ENCODE measurements at regions not wholly inside any gene's neighbourhood (a gene's known extent, or its start where the extent isn't known, plus 50 kb on each side); places are given as distances from the start of the nearest gene placed in this dataset.
"Not testable (repeated sequence)": the region's sequence is repeated elsewhere in the genome, so short reads cannot be mapped to it uniquely, and the experiment has no call there.

DNA sequence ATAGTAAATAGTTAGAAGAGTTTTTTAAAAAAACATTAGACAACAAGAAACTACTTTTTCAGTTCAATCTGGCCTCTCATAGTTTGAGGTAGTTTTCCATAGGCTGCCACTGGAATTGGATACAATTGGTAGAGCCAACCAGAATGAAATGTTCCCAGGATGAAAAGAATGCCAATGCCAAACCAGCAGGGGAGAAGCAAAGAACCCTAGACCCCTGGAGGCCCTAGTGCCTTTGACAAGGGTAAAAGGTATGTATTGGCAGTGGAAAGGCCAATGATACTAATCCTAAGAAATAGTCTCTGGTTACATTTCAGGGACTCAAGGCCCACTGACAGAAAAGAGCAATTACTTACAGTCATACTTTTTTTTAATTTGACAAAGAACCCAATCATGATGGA, 77.4 kb upstream of the SEM1 start:
- H3K36me3 ChIP-seq (ENCODE audit: control insufficient read depth in 2 of 2, insufficient read depth in 2 of 2, low read length in 1 of 2): no peaks in the 10 kb centered on the region
- no peak overlapping the region for H3K27ac ChIP-seq (ENCODE audit: low read depth in 2 of 2, low read length in 1 of 2)
- H3K4me3 ChIP-seq (ENCODE audit: low read depth in 1 of 2, low read length in 2 of 2): no peak overlapping the region

GRCh38 chr7:96789914-96790313, 80.3 kb upstream of the SEM1 start:
- no peaks in the 10 kb centered on the region for H3K9me3 ChIP-seq (ENCODE audit: control insufficient read depth in 2 of 2, insufficient read depth in 1 of 2, low read depth in 1 of 2, low read length in 1 of 2)
- peaks cover 0 to 2% of the 10 kb centered on the region in 2 donors for H3K27me3 ChIP-seq (ENCODE audit: control insufficient read depth in 1 of 2, insufficient read depth in 2 of 2, low read length in 2 of 2)
- no peak overlapping the region for H3K4me3 ChIP-seq (ENCODE audit: low read depth in 1 of 2, low read length in 2 of 2)
- peaks cover 0 to 3% of the 10 kb centered on the region in 2 donors for H3K4me1 ChIP-seq (ENCODE audit: control insufficient read depth in 2 of 2, insufficient read depth in 2 of 2, low read length in 1 of 2)
- H3K36me3 ChIP-seq (ENCODE audit: control insufficient read depth in 2 of 2, insufficient read depth in 2 of 2, low read length in 1 of 2): no peaks in the 10 kb centered on the region
- no peak overlapping the region for H3K27ac ChIP-seq (ENCODE audit: low read depth in 2 of 2, low read length in 1 of 2)

More for the DNA sequence above, 77.4 kb upstream of the SEM1 start:
- Histone ChIP-seq H3K27me3 (ENCODE audit: control insufficient read depth in 1 of 2, insufficient read depth in 2 of 2, low read length in 2 of 2) (peaks cover 0 to 2% of the 10 kb centered on the region in 2 donors), H3K4me1 (ENCODE audit: control insufficient read depth in 2 of 2, insufficient read depth in 2 of 2, low read length in 1 of 2) (peaks cover 0 to 3% of the 10 kb centered on the region in 2 donors), H3K9me3 (ENCODE audit: control insufficient read depth in 2 of 2, insufficient read depth in 1 of 2, low read depth in 1 of 2, low read length in 1 of 2) (no peaks in the 10 kb centered on the region)

- WGBS, 2 donors: 77 to 80% methylated on average over 2 of the region's 2 CpGs
- Histone ChIP-seq H3K36me3 (ENCODE audit: control insufficient read depth in 2 of 2, insufficient read depth in 2 of 2, low read length in 1 of 2) (no peaks in the 10 kb centered on the region), H3K9me3 (ENCODE audit: control insufficient read depth in 2 of 2, insufficient read depth in 1 of 2, low read depth in 1 of 2, low read length in 1 of 2) (no peaks in the 10 kb centered on the region), H3K4me1 (ENCODE audit: control insufficient read depth in 2 of 2, insufficient read depth in 2 of 2, low read length in 1 of 2) (no peaks in the 10 kb centered on the region), H3K27ac (ENCODE audit: low read depth in 2 of 2, low read length in 1 of 2) (no peak overlapping the region), H3K27me3 (ENCODE audit: control insufficient read depth in 1 of 2, insufficient read depth in 2 of 2, low read length in 2 of 2) (peaks cover 2 to 6% of the 10 kb centered on the region in 2 donors), H3K4me3 (ENCODE audit: low read depth in 1 of 2, low read length in 2 of 2) (no peak overlapping the region)
Measured at GRCh38 chr7:96792115-96792514, 82.5 kb upstream of the SEM1 start.

GRCh38 chr7:96794063-96794462, 84.4 kb upstream of the SEM1 start:
- Histone ChIP-seq H3K36me3 (ENCODE audit: control insufficient read depth in 2 of 2, insufficient read depth in 2 of 2, low read length in 1 of 2) (no peaks in the 10 kb centered on the region), H3K9me3 (ENCODE audit: control insufficient read depth in 2 of 2, insufficient read depth in 1 of 2, low read depth in 1 of 2, low read length in 1 of 2) (no peaks in the 10 kb centered on the region), H3K27me3 (ENCODE audit: control insufficient read depth in 1 of 2, insufficient read depth in 2 of 2, low read length in 2 of 2) (peaks cover 2 to 6% of the 10 kb centered on the region in 2 donors), H3K4me3 (ENCODE audit: low read depth in 1 of 2, low read length in 2 of 2) (no peak overlapping the region), H3K27ac (ENCODE audit: low read depth in 2 of 2, low read length in 1 of 2) (no peak overlapping the region), H3K4me1 (ENCODE audit: control insufficient read depth in 2 of 2, insufficient read depth in 2 of 2, low read length in 1 of 2) (no peaks in the 10 kb centered on the region)
- WGBS, 2 donors: 48 to 69% methylated on average over 2 of the region's 2 CpGs

GRCh38 chr7:96800122-96800521, 90.5 kb upstream of the SEM1 start:
- H3K9me3 ChIP-seq (ENCODE audit: control insufficient read depth in 2 of 2, insufficient read depth in 1 of 2, low read depth in 1 of 2, low read length in 1 of 2): no peaks in the 10 kb centered on the region
- WGBS, 2 donors: 89 to 90% methylated on average over 3 of the region's 3 CpGs
- no peaks in the 10 kb centered on the region for H3K36me3 ChIP-seq (ENCODE audit: control insufficient read depth in 2 of 2, insufficient read depth in 2 of 2, low read length in 1 of 2)
- H3K4me1 ChIP-seq (ENCODE audit: control insufficient read depth in 2 of 2, insufficient read depth in 2 of 2, low read length in 1 of 2): no peaks in the 10 kb centered on the region
- no peak overlapping the region for H3K4me3 ChIP-seq (ENCODE audit: low read depth in 1 of 2, low read length in 2 of 2)
- H3K27me3 ChIP-seq (ENCODE audit: control insufficient read depth in 1 of 2, insufficient read depth in 2 of 2, low read length in 2 of 2): peaks cover 2 to 6% of the 10 kb centered on the region in 2 donors
- H3K27ac ChIP-seq (ENCODE audit: low read depth in 2 of 2, low read length in 1 of 2): no peak overlapping the region

DNA sequence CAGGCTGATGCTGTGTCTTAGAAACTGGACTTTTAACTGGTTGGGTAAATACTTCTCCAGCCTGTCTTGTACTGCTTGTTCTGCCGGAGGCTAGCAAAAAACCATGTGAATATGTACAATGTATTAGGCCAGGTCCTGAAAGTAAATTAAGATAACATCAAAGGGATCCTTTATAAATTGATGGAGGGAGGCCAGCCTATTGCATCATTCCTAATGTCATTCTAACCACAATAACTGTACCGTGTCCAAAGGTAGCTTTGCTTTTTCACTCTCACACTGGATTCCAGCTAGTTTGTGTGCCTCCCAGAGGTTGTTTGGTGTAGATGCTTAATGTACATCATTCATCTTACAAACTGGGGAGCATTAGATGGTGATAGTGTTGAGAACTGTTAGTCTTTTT, 91.2 kb upstream of the SEM1 start:
- Histone ChIP-seq H3K36me3 (ENCODE audit: control insufficient read depth in 2 of 2, insufficient read depth in 2 of 2, low read length in 1 of 2) (no peaks in the 10 kb centered on the region), H3K9me3 (ENCODE audit: control insufficient read depth in 2 of 2, insufficient read depth in 1 of 2, low read depth in 1 of 2, low read length in 1 of 2) (no peaks in the 10 kb centered on the region), H3K4me3 (ENCODE audit: low read depth in 1 of 2, low read length in 2 of 2) (no peak overlapping the region), H3K27ac (ENCODE audit: low read depth in 2 of 2, low read length in 1 of 2) (no peak overlapping the region), H3K4me1 (ENCODE audit: control insufficient read depth in 2 of 2, insufficient read depth in 2 of 2, low read length in 1 of 2) (no peaks in the 10 kb centered on the region), H3K27me3 (ENCODE audit: control insufficient read depth in 1 of 2, insufficient read depth in 2 of 2, low read length in 2 of 2) (peaks cover 2 to 6% of the 10 kb centered on the region in 2 donors)
- 36% methylated on average over 2 of the region's 2 CpGs for WGBS, 2 donors

GRCh38 chr7:96819111-96819700, 109.6 kb upstream of the SEM1 start:
- H3K4me1 ChIP-seq (ENCODE audit: control insufficient read depth in 2 of 2, insufficient read depth in 2 of 2, low read length in 1 of 2): no peaks in the 10 kb centered on the region
- H3K27me3 ChIP-seq (ENCODE audit: control insufficient read depth in 1 of 2, insufficient read depth in 2 of 2, low read length in 2 of 2): no peaks in the 10 kb centered on the region
- no peaks in the 10 kb centered on the region for H3K9me3 ChIP-seq (ENCODE audit: control insufficient read depth in 2 of 2, insufficient read depth in 1 of 2, low read depth in 1 of 2, low read length in 1 of 2)
- WGBS, 2 donors: 23 to 28% methylated on average over 1 of the region's 1 CpG
- H3K4me3 ChIP-seq (ENCODE audit: low read depth in 1 of 2, low read length in 2 of 2): no peak overlapping the region
- H3K27ac ChIP-seq (ENCODE audit: low read depth in 2 of 2, low read length in 1 of 2): no peak overlapping the region
- H3K36me3 ChIP-seq (ENCODE audit: control insufficient read depth in 2 of 2, insufficient read depth in 2 of 2, low read length in 1 of 2): no peaks in the 10 kb centered on the region

- H3K4me3 ChIP-seq (ENCODE audit: low read depth in 1 of 2, low read length in 2 of 2); H3K9me3 ChIP-seq (ENCODE audit: control insufficient read depth in 2 of 2, insufficient read depth in 1 of 2, low read depth in 1 of 2, low read length in 1 of 2); H3K36me3 ChIP-seq (ENCODE audit: control insufficient read depth in 2 of 2, insufficient read depth in 2 of 2, low read length in 1 of 2); H3K4me1 ChIP-seq (ENCODE audit: control insufficient read depth in 2 of 2, insufficient read depth in 2 of 2, low read length in 1 of 2); H3K27me3 ChIP-seq (ENCODE audit: control insufficient read depth in 1 of 2, insufficient read depth in 2 of 2, low read length in 2 of 2); H3K27ac ChIP-seq (ENCODE audit: low read depth in 2 of 2, low read length in 1 of 2): not testable (repeated sequence)
- WGBS, 2 donors: 100% methylated on average over 1 of the region's 1 CpG
Measured at GRCh38 chr7:96821131-96821530, 111.5 kb upstream of the SEM1 start.

DNA sequence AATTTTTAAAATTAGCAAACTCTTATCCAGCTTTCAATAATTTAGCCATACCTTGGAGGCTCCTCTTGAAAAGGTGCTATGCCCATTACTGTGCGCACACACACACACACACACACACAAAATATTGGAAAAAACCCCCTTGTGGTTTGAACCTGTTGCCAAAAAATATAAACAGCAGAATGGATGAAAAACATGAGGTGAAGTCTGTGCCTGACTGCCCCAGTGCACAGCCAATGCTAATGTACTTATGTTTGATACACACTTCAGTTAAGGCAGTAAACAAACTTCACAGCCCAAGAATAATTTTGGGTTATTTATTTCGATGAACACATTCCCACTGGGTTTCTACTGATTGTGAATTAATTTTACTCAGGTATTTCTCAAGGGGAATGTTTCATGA, 113.2 kb upstream of the SEM1 start:
- Histone ChIP-seq H3K9me3 (ENCODE audit: control insufficient read depth in 2 of 2, insufficient read depth in 1 of 2, low read depth in 1 of 2, low read length in 1 of 2) (no peaks in the 10 kb centered on the region), H3K36me3 (ENCODE audit: control insufficient read depth in 2 of 2, insufficient read depth in 2 of 2, low read length in 1 of 2) (no peaks in the 10 kb centered on the region), H3K4me1 (ENCODE audit: control insufficient read depth in 2 of 2, insufficient read depth in 2 of 2, low read length in 1 of 2) (no peaks in the 10 kb centered on the region), H3K4me3 (ENCODE audit: low read depth in 1 of 2, low read length in 2 of 2) (no peak overlapping the region), H3K27ac (ENCODE audit: low read depth in 2 of 2, low read length in 1 of 2) (no peak overlapping the region), H3K27me3 (ENCODE audit: control insufficient read depth in 1 of 2, insufficient read depth in 2 of 2, low read length in 2 of 2) (no peaks in the 10 kb centered on the region)
- WGBS, 2 donors: 79 to 85% methylated on average over 2 of the region's 2 CpGs

DNA sequence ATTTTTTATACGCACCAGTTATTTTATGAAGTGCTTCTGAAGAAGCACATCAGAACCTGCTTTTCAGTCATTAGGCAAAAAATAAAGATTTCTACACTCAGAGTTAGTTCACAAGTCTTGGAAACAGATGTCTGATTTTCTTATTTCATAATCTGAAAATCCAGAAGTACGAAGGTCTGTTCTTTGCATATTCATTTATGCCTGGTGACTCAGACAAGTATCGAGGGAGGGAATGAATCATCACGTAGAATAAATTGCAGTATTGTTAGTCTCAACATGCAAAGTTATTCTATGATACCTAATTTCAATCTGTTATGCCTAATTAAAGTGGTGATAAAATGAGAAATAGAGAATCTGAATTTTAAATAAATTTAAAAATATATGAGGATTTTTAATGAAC, 113.6 kb upstream of the SEM1 start:
- Histone ChIP-seq H3K9me3 (ENCODE audit: control insufficient read depth in 2 of 2, insufficient read depth in 1 of 2, low read depth in 1 of 2, low read length in 1 of 2) (no peaks in the 10 kb centered on the region), H3K4me3 (ENCODE audit: low read depth in 1 of 2, low read length in 2 of 2) (no peak overlapping the region), H3K27ac (ENCODE audit: low read depth in 2 of 2, low read length in 1 of 2) (no peak overlapping the region), H3K4me1 (ENCODE audit: control insufficient read depth in 2 of 2, insufficient read depth in 2 of 2, low read length in 1 of 2) (no peaks in the 10 kb centered on the region), H3K27me3 (ENCODE audit: control insufficient read depth in 1 of 2, insufficient read depth in 2 of 2, low read length in 2 of 2) (no peaks in the 10 kb centered on the region), H3K36me3 (ENCODE audit: control insufficient read depth in 2 of 2, insufficient read depth in 2 of 2, low read length in 1 of 2) (no peaks in the 10 kb centered on the region)
- 43 to 54% methylated on average over 4 of the region's 4 CpGs for WGBS, 2 donors
